ENCODE measurements at regions not wholly inside any gene's neighbourhood (a gene's known extent, or its start where the extent isn't known, plus 50 kb on each side); places are given as distances from the start of the nearest gene placed in this dataset.

- TF ChIP-seq, protein P1, sequence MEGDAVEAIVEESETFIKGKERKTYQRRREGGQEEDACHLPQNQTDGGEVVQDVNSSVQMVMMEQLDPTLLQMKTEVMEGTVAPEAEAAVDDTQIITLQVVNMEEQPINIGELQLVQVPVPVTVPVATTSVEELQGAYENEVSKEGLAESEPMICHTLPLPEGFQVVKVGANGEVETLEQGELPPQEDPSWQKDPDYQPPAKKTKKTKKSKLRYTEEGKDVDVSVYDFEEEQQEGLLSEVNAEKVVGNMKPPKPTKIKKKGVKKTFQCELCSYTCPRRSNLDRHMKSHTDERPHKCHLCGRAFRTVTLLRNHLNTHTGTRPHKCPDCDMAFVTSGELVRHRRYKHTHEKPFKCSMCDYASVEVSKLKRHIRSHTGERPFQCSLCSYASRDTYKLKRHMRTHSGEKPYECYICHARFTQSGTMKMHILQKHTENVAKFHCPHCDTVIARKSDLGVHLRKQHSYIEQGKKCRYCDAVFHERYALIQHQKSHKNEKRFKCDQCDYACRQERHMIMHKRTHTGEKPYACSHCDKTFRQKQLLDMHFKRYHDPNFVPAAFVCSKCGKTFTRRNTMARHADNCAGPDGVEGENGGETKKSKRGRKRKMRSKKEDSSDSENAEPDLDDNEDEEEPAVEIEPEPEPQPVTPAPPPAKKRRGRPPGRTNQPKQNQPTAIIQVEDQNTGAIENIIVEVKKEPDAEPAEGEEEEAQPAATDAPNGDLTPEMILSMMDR (IDR thresholded peaks at IDR 0.05; ENCODE audit: insufficient read depth, low read length, missing control alignments): no peak
- no peak overlapping the region for H3K4me3 ChIP-seq (ENCODE audit: low read depth, low read length)
- CTCF ChIA-PET: interaction anchor here (1.0 kb wide), 1 partner anchor 13 kb away, joined by 3 read pairs; no protein-coding TSS in a partner anchor
- POLR2A ChIA-PET: no interaction called here
- no peak for DNase-seq (ENCODE audit: low read depth, low spot score)
These were observed 575.5 kb downstream of the PLPP3 start for GRCh38 chr1:56003846-56004245.

DNA sequence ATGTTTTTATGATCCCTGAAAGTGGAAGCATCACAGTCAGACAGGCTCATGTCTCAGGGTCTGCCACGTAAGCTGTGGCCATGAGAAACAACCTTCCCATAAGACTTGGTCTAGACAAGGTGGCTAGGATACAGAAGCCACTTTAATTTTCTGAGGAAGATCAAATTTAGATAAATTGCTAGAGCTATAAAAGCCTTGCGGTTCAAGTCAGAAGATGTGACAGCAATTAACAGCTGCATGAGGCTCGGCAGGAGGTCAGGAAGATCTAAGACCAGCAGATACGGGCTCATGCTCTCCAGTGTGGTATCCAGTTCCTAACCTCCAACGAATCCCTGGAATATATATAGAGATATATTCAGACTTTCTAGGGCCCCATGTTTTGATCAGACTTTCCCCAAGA, 577.1 kb downstream of the PLPP3 start:
- TF ChIP-seq, protein P1 (IDR thresholded peaks at IDR 0.05; ENCODE audit: insufficient read depth, low read length, missing control alignments): no peak
- POLR2A ChIA-PET: no interaction called here

DNA sequence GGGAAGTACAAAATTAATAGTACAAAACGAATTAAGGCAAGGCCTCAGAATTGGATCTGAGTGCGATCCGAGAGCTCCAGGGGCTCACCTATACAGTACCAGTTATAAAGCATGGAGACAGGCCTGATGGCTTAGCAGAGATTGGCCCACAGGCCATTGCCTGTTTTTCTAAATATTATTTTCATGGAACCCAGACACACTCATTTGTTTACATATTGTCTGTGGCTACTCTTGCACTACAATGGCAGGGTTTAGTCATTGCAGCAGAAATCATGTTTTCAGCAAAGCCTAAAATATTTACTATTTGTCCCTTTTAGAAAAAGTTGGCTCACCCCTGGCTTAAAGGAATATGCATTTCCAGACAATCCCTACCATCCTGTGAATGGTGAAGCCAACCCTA, 578.9 kb downstream of the PLPP3 start:
- POLR2A ChIA-PET: no interaction called here

More for the DNA sequence above, 577.1 kb downstream of the PLPP3 start:
- CTCF ChIA-PET: no interaction called here
- DNase-seq (ENCODE audit: low read depth, low spot score): no peak
- H3K4me3 ChIP-seq (ENCODE audit: low read depth, low read length): no peak overlapping the region

DNA sequence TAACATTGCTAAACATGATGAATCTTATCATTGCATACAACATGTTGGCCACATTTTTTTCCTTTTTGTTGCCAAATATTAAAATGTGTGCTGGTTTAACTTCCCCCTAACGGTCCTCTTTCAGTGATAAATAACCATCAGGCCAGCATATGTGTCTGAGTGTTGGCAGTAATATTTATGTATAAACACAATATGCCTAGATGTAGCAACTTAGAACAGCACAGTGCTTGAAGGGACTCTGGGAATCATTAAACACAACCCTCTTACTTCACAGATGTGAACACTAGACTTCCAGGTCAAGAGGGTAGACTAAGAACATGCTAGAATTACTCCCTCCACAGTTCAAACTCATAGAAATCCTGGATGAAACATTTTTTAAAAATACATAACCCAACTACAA, 581.8 kb downstream of the PLPP3 start:
- ChIA-PET CTCF (no interaction called here), POLR2A (no interaction called here)
- no peak overlapping the region for H3K4me3 ChIP-seq (ENCODE audit: low read depth, low read length)
- TF ChIP-seq, protein P1 (IDR thresholded peaks at IDR 0.05; ENCODE audit: insufficient read depth, low read length, missing control alignments): no peak
- DNase-seq (ENCODE audit: low read depth, low spot score): no peak

More for the DNA sequence above, 578.9 kb downstream of the PLPP3 start:
- CTCF ChIA-PET: no interaction called here
- TF ChIP-seq, protein P1 (IDR thresholded peaks at IDR 0.05; ENCODE audit: insufficient read depth, low read length, missing control alignments): no peak
- no peak overlapping the region for H3K4me3 ChIP-seq (ENCODE audit: low read depth, low read length)
- no peak for DNase-seq (ENCODE audit: low read depth, low spot score)

GRCh38 chr1:55993646-55994318, 585.6 kb downstream of the PLPP3 start:
- H3K4me3 ChIP-seq (ENCODE audit: low read depth, low read length): no peak overlapping the region
- TF ChIP-seq, protein P1 (IDR thresholded peaks at IDR 0.05; ENCODE audit: insufficient read depth, low read length, missing control alignments): no peak
- POLR2A ChIA-PET: no interaction called here
- peak; percentile 14 for DNase-seq (ENCODE audit: low read depth, low spot score)
- CTCF ChIA-PET: interaction anchor here (0.6 kb wide), 1 partner anchor 363 kb away, joined by 3 read pairs; no protein-coding TSS in a partner anchor

DNA sequence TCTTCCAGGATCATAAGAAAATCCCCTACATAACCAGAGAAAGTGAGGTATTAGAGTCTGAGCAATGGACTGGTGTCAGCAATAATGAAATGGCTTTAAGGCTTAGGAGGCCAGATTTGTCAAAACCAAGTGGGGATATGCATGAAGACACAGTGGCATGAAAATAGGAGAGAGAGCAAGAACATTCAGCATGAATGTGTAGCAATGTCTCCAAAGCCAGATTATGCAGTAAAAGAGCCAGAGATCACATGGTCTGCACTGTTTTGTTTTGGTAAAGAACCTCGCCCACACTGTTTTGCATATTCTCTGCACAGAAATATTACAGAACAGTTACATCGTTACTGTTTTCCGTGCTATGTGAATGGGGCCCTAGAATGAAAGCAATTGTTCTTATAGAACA, 589.4 kb downstream of the PLPP3 start:
- no peak for DNase-seq (ENCODE audit: low read depth, low spot score)
- POLR2A ChIA-PET: no interaction called here
- CTCF ChIA-PET: no interaction called here
- H3K4me3 ChIP-seq (ENCODE audit: low read depth, low read length): no peak overlapping the region
- TF ChIP-seq, protein P1 (IDR thresholded peaks at IDR 0.05; ENCODE audit: insufficient read depth, low read length, missing control alignments): no peak

Data from AG04449 (cell line).